Breast epithelium (tissue), 4 donors: ENCODE measurements at regions not wholly inside any gene's neighbourhood (a gene's known extent, or its start where the extent isn't known, plus 50 kb on each side); places are given as distances from the start of the nearest gene placed in this dataset.

Experiments used
- DNase-seq, 2 donors: peaks; one replicate each; pipeline ENCODE4 v3.0.0-alpha.2; 2019; ENCODE audit warnings: low spot score in 2 of 2
- H3K27ac ChIP-seq, 2 donors: fragments of 200-600 bp; sonication (generic) in 1 of 2; one replicate each; pipeline ENCODE4 v1.5.1; 2016 to 2019; ENCODE audit warnings: mild to moderate bottlenecking in 1 of 2
- H3K27me3 ChIP-seq, 2 donors: fragments of 200-600 bp; sonication (generic) in 1 of 2; one replicate each; pipeline versions ENCODE4 v1.5.1 to v1.6.0; 2017 to 2019; ENCODE audit warnings: control low read depth in 1 of 2, mild to moderate bottlenecking in 1 of 2
- H3K36me3 ChIP-seq: fragments of 200-600 bp; one replicate; pipeline ENCODE4 v1.5.1; 2019
- H3K4me1 ChIP-seq, 2 donors: fragments of 200-600 bp; sonication (generic); one replicate each; pipeline ENCODE4 v1.5.1; 2016 to 2019; ENCODE audit warnings: control low read depth in 1 of 2
- H3K4me3 ChIP-seq, 3 donors: fragments of 200-600 bp; sonication (generic); 1 replicate in 2 of 3; 2 replicates in 1 of 3; pipeline ENCODE4 v1.5.1; 2016 to 2019; ENCODE audit warnings: mild to moderate bottlenecking in 3 of 3, moderate library complexity in 2 of 3
- H3K9me3 ChIP-seq, 2 donors: fragments of 200-600 bp; sonication (generic) in 1 of 2; one replicate each; pipeline ENCODE4 v1.5.1; 2016 to 2019; ENCODE audit warnings: control low read depth in 1 of 2
- CTCF ChIP-seq, 3 donors: fragments of 450-650 bp; IDR thresholded peaks; one replicate each; pipeline ENCODE4 v1.5.1; 2016 to 2017; ENCODE audit warnings: antibody characterized with exemption in 3 of 3, mild to moderate bottlenecking in 3 of 3, moderate library complexity in 3 of 3
- POLR2A ChIP-seq: fragments of 450-650 bp; IDR thresholded peaks from one replicate; pipeline ENCODE4 v1.6.1; 2016; ENCODE audit warnings: antibody characterized with exemption, mild to moderate bottlenecking, moderate library complexity
- POLR2AphosphoS5 ChIP-seq, 3 donors: sonication (generic); formaldehyde crosslinking; IDR thresholded peaks; one replicate each; pipeline ENCODE4 v1.6.1; 2017; ENCODE audit warnings: antibody characterized with exemption in 3 of 3
- intact Hi-C: fragments of 100-400 bp; cut with DNase I; formaldehyde crosslinking; loops from one replicate; pipeline ENCODE4 v1.15.1; 2023; ENCODE audit warnings: low total_unique reads

GRCh38 chr10:33818343-33818742, 483.9 kb upstream of the NRP1 start:
- Histone ChIP-seq H3K36me3 (no peaks in the 10 kb centered on the region), H3K4me3 (no peak overlapping the region), H3K9me3 (no peaks in the 10 kb centered on the region), H3K27ac (no peak overlapping the region), H3K27me3 (no peaks in the 10 kb centered on the region), H3K4me1 (no peaks in the 10 kb centered on the region)
- no peak for DNase-seq
- intact Hi-C loops, result no loop called here
- TF ChIP-seq POLR2A, result no peak
- no peak for TF ChIP-seq CTCF (IDR thresholded peaks at IDR 0.05)
- no peak for TF ChIP-seq POLR2AphosphoS5 (IDR thresholded peaks at IDR 0.05)

GRCh38 chr10:33817605-33818004, 483.1 kb upstream of the NRP1 start:
- Histone ChIP-seq H3K27ac (no peak overlapping the region), H3K4me1 (no peaks in the 10 kb centered on the region), H3K9me3 (no peaks in the 10 kb centered on the region), H3K36me3 (no peaks in the 10 kb centered on the region), H3K4me3 (no peak overlapping the region), H3K27me3 (no peaks in the 10 kb centered on the region)
- DNase-seq, result no peak
- intact Hi-C loops, result no loop called here
- TF ChIP-seq POLR2AphosphoS5 (IDR thresholded peaks at IDR 0.05), result no peak
- no peak for TF ChIP-seq CTCF (IDR thresholded peaks at IDR 0.05)
- no peak for TF ChIP-seq POLR2A

- no peak overlapping the region for H3K27ac ChIP-seq
- H3K27me3 ChIP-seq, result no peaks in the 10 kb centered on the region
- H3K4me1 ChIP-seq, result no peaks in the 10 kb centered on the region
- no peaks in the 10 kb centered on the region for H3K9me3 ChIP-seq
- H3K4me3 ChIP-seq, result no peak overlapping the region
- no peaks in the 10 kb centered on the region for H3K36me3 ChIP-seq
- DNase-seq, result no peak
- TF ChIP-seq CTCF (IDR thresholded peaks at IDR 0.05) (no peak), POLR2AphosphoS5 (IDR thresholded peaks at IDR 0.05) (no peak), POLR2A (no peak)
- intact Hi-C loops, result no loop called here
These were observed 481.3 kb upstream of the NRP1 start for GRCh38 chr10:33815776-33816175.

GRCh38 chr10:33813871-33814270, 479.4 kb upstream of the NRP1 start:
- Histone ChIP-seq H3K9me3 (no peaks in the 10 kb centered on the region), H3K27me3 (no peaks in the 10 kb centered on the region), H3K4me3 (no peak overlapping the region), H3K27ac (no peak overlapping the region), H3K36me3 (no peaks in the 10 kb centered on the region), H3K4me1 (no peaks in the 10 kb centered on the region)
- no peak for TF ChIP-seq CTCF (IDR thresholded peaks at IDR 0.05)
- TF ChIP-seq POLR2AphosphoS5 (IDR thresholded peaks at IDR 0.05), result no peak
- TF ChIP-seq POLR2A, result no peak
- intact Hi-C loops, result no loop called here
- DNase-seq, result no peak

- H3K27ac ChIP-seq, result no peak overlapping the region
- intact Hi-C loops, result no loop called here
These were observed 478.9 kb upstream of the NRP1 start for GRCh38 chr10:33813415-33813814.

More at GRCh38 chr10:33813415-33813814, 478.9 kb upstream of the NRP1 start:
- no peak for TF ChIP-seq POLR2A
- no peak for TF ChIP-seq POLR2AphosphoS5 (IDR thresholded peaks at IDR 0.05)
- TF ChIP-seq CTCF (IDR thresholded peaks at IDR 0.05), result no peak
- DNase-seq, result no peak
- H3K27me3 ChIP-seq, result no peaks in the 10 kb centered on the region
- no peaks in the 10 kb centered on the region for H3K36me3 ChIP-seq
- H3K4me1 ChIP-seq, result no peaks in the 10 kb centered on the region
- H3K4me3 ChIP-seq, result no peak overlapping the region
- no peaks in the 10 kb centered on the region for H3K9me3 ChIP-seq
